22Rv1 (cell line): ENCODE measurements at regions not wholly inside any gene's neighbourhood (a gene's known extent, or its start where the extent isn't known, plus 50 kb on each side); places are given as distances from the start of the nearest gene placed in this dataset.

Source experiments
- CTCF ChIP-seq: fragments of 450-650 bp; IDR thresholded peaks from 2 replicates; pipeline ENCODE4 v1.5.1; 2017; ENCODE audit warnings: mild to moderate bottlenecking
- ZFX ChIP-seq: fragments of 450-650 bp; IDR thresholded peaks from 2 replicates; pipeline ENCODE4 v1.6.1; 2017; ENCODE audit warnings: antibody characterized with exemption, borderline replicate concordance

GRCh38 chr13:84255226-84255797 lies 373.0 kb upstream of the SLITRK1 start:
- TF ChIP-seq CTCF (no peak), ZFX (no peak)
